ENCODE measurements at regions not wholly inside any gene's neighbourhood (a gene's known extent, or its start where the extent isn't known, plus 50 kb on each side); places are given as distances from the start of the nearest gene placed in this dataset.

GRCh38 chr20:40359131-40359912 lies 329.7 kb downstream of the MAFB start:
- H3K27ac Mint-ChIP-seq: no peak overlapping the region

GRCh38 chr20:40354880-40355279 lies 334.2 kb downstream of the MAFB start:
- Mint-ChIP-seq H3K36me3 (ENCODE audit: low read depth) (no peaks in the 10 kb centered on the region), H3K4me1 (ENCODE audit: low read depth) (no peaks in the 10 kb centered on the region), H3K27me3 (ENCODE audit: insufficient read depth) (no peaks in the 10 kb centered on the region), H3K27ac (no peak overlapping the region), H3K4me3 (no peak overlapping the region), H3K9me3 (peaks cover 20% of the 10 kb centered on the region)
- DNase-seq: no peak
- no peak for TF ChIP-seq CTCF (IDR thresholded peaks at IDR 0.05)

More at GRCh38 chr20:40359131-40359912, 329.7 kb downstream of the MAFB start:
- no peak for TF ChIP-seq CTCF (IDR thresholded peaks at IDR 0.05)
- Mint-ChIP-seq H3K4me3 (no peak overlapping the region), H3K27me3 (ENCODE audit: insufficient read depth) (no peaks in the 10 kb centered on the region), H3K4me1 (ENCODE audit: low read depth) (no peaks in the 10 kb centered on the region), H3K36me3 (ENCODE audit: low read depth) (no peaks in the 10 kb centered on the region), H3K9me3 (peaks cover 28% of the 10 kb centered on the region)
- DNase-seq: no peak

DNA sequence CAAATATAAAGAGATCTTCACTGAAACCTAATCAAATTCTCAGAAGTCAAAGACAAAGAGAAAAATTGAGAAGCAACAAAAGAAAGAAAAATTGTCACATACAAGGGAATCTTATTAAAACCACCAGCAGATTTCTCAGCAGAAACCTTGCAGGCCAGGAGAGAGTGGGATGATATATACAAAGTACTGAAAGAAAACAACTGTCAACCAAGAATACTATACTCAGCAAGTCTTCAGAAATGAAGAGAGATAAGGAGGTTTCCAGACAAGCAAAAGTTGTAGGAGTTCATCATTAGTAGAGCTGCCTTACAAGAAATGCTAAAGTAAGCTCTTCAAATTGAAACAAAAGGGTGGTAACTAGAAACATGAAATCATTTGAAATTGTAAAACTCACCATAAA lies 345.6 kb downstream of the MAFB start:
- H3K4me1 Mint-ChIP-seq (ENCODE audit: low read depth): no peaks in the 10 kb centered on the region
- H3K9me3 Mint-ChIP-seq: peaks cover 60% of the 10 kb centered on the region
- H3K27me3 Mint-ChIP-seq (ENCODE audit: insufficient read depth): no peaks in the 10 kb centered on the region
- no peak overlapping the region for H3K27ac Mint-ChIP-seq
- H3K4me3 Mint-ChIP-seq: no peak overlapping the region
- TF ChIP-seq CTCF (IDR thresholded peaks at IDR 0.05): no peak
- DNase-seq: no peak
- no peaks in the 10 kb centered on the region for H3K36me3 Mint-ChIP-seq (ENCODE audit: low read depth)

DNA sequence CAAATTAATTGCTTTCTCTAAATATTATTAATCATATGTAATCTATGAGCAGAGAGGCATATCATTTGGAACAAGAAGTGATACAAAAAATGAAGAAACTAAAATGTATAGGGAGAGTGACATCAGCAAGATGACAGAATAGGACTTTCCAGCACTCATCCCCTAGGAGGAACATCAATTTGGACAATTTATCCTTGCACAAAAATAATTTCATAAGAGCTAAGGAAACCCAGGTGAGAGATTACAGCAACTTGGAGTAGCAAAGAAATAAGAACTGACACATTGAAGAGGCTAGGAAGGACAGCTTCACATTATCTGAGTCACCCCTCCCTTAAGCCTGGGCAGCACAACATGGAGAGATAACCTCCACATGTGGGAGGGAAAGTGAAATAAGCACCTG lies 347.5 kb downstream of the MAFB start:
- Mint-ChIP-seq H3K27me3 (ENCODE audit: insufficient read depth) (no peaks in the 10 kb centered on the region), H3K36me3 (ENCODE audit: low read depth) (no peaks in the 10 kb centered on the region), H3K27ac (no peak overlapping the region), H3K9me3 (peaks cover 63% of the 10 kb centered on the region), H3K4me3 (no peak overlapping the region), H3K4me1 (ENCODE audit: low read depth) (no peaks in the 10 kb centered on the region)
- no peak for TF ChIP-seq CTCF (IDR thresholded peaks at IDR 0.05)
- no peak for DNase-seq

DNA sequence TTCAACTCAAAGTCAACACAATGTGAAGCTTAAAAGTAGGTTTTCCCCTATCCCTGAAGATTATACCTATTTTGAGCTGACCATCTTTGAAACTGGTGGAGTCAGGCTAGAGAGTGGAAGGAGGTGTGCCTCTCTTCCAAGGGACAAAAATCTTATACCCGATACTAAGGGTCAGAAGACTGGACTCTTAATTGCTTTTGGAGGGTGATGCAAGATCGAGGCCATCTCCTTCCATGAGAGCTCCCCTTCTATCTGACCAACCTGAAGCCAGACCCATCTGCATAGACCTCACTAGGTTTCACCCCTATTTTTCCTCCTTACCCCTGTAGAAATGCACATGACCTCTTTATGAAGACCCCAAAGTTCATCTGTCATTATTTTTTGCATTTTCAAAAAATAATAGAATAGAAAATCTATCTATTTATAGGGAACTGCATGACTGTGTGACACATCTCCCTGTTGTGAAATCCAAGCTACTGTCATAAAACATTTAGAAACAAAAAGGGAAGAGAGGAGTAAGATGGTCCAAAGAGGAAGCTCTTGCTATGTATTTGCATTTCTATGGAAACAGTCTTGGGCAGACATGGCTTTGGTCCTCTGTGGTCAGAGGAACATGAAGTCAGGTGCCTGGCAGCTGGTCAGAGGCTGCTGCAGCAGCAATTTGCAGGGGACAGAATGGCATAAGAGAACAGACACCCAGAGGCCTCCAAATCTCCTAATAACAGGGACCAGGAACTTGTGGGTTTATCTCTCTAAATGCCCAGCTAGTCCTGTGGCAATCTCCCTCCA lies 349.2 kb downstream of the MAFB start:
- DNase-seq: no peak
- H3K4me3 Mint-ChIP-seq: no peak overlapping the region

More for the DNA sequence above, 349.2 kb downstream of the MAFB start:
- no peaks in the 10 kb centered on the region for H3K4me1 Mint-ChIP-seq (ENCODE audit: low read depth)
- peaks cover 62% of the 10 kb centered on the region for H3K9me3 Mint-ChIP-seq
- no peak for TF ChIP-seq CTCF (IDR thresholded peaks at IDR 0.05)
- 0 out of 2 replicates have a peak, but pooled peaks cover 5% of the 10 kb centered on the region for H3K36me3 Mint-ChIP-seq (ENCODE audit: low read depth)
- no peak overlapping the region for H3K27ac Mint-ChIP-seq
- no peaks in the 10 kb centered on the region for H3K27me3 Mint-ChIP-seq (ENCODE audit: insufficient read depth)
